HEK293T (cell line): ENCODE measurements at regions not wholly inside any gene's neighbourhood (a gene's known extent, or its start where the extent isn't known, plus 50 kb on each side); places are given as distances from the start of the nearest gene placed in this dataset.

Experiments
- ARNT ChIP-seq: fragments of 450-650 bp; IDR thresholded peaks from 2 replicates; pipeline ENCODE4 v1.6.1; 2017; ENCODE audit warnings: mild to moderate bottlenecking
- FOXK2 ChIP-seq: fragments of 450-650 bp; IDR thresholded peaks from 2 replicates; pipeline ENCODE4 v1.6.1; 2016; ENCODE audit warnings: mild to moderate bottlenecking
- HDGF ChIP-seq: fragments of 450-650 bp; IDR thresholded peaks from 2 replicates; pipeline ENCODE4 v1.6.1; 2017; ENCODE audit warnings: antibody characterized with exemption, borderline replicate concordance
- NFRKB ChIP-seq: fragments of 450-650 bp; IDR thresholded peaks from 2 replicates; pipeline ENCODE4 v1.6.1; 2016; ENCODE audit warnings: mild to moderate bottlenecking, moderate library complexity
- SP1 ChIP-seq: fragments of 450-650 bp; IDR thresholded peaks from 2 replicates; pipeline ENCODE4 v1.6.1; 2017
- ZNF384 ChIP-seq: fragments of 450-650 bp; IDR thresholded peaks from 2 replicates; pipeline ENCODE4 v1.6.1; 2016

DNA sequence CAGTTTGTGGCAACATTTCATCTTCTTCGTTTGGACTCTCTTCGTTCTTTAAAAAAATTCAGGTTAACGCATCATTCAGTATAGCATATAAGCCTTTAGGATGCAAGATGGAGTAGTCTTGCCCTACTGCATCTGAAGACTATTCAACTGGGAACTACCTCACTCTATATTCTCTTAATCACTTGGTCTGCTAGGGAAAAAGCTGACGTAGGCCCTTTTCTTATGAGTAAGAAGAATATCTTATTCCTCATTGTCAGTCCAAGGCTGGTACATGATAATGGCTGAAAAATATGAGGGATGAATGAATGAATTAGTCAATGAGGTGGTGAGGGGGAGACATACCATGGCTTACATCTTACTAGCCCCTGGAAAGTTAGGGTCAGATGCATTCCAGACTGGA is 294.2 kb downstream of the GPATCH2 start:
- TF ChIP-seq NFRKB: no peak
- TF ChIP-seq HDGF: no peak
- no peak for TF ChIP-seq ZNF384
- no peak for TF ChIP-seq ARNT
- no peak for TF ChIP-seq FOXK2
- no peak for TF ChIP-seq SP1
